Stimulated activated CD8-positive, alpha-beta memory T cell treated with anti-CD3 and anti-CD28 coated beads, Interleukin-15, amount 100 ng/mL, for 1 hour (primary cell): ENCODE measurements at regions not wholly inside any gene's neighbourhood (a gene's known extent, or its start where the extent isn't known, plus 50 kb on each side); places are given as distances from the start of the nearest gene placed in this dataset.

Experiments used
- DNase-seq: peaks from one replicate; pipeline ENCODE4 v3.0.0-alpha.2; 2020; ENCODE audit warnings: low read depth

DNA sequence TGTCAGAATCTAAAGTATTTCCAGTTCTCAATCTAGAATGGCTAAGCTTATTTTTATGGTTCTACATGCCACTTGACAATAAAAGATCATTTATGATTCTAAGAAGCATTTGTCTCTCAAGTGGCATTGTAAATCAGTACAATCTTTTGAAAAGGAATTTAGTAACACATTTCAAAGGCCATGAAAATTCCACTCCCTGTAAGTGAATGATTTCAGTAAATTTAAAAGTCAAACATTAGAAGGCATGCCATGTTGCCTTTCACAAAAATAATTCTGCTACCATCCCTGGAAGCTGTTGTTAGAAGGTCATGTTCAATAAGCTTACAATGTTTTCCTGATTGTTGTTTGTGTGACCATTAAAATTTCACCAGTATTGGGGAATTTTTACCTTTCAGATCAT, 142.9 kb downstream of the RPIA start:
- no peak for DNase-seq

DNA sequence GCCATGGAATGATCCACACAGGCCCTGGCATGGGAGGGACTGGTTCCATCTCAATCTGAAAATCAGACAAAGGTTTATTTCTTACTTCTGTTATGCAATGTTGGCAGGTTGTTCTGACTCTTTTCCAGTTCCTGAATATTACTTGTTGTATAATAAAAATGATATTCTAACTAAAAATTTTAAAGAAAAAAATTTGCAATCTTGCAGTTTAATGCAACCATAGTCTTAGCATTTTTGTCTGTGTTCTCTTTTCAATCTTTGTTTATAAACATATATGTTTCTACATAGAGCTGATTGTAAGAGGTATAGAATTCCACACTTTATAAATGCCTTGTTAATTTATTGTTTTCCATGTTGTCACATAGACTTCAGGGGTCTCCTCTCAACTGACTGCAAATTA, 143.4 kb downstream of the RPIA start:
- no peak for DNase-seq

DNA sequence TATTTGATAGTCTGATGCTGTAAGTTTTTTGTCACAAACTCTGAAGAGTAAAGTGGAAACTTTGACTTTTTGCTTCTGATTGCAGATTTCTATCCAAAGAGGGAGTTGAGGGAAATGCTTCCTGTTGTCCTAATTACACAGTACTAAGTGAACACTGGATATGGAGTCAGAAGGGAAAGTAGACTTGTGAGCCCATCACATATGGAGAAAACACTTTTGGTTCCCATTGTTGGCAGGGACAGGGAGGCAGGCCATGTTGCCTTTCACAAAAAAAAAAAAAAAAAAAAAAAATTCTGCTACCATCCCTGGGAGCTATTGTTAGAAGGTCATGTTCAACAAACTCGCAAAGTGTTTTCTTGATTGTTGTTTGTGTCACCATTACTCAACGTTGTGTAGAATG, 144.3 kb downstream of the RPIA start:
- DNase-seq = no peak

DNA sequence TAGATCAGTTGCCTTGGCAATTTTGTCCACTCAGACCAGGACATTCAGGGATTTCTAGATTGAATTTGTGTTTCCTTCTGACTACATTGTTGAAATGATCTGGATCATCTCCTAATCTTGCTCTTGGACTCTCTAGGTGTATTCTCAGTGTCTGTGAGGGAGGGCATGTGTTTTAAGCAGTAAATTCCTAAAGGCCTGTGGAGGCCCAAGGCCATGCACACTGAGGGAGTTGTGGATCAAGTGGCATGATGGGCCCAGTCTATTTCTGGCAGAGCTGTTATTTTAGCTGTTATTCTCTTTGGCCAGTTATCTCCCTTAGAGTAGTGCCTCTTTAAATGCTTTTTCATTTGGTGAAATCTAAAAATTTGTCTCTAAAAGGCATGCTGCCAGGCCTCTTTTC, 144.9 kb downstream of the RPIA start:
- DNase-seq = no peak

DNA sequence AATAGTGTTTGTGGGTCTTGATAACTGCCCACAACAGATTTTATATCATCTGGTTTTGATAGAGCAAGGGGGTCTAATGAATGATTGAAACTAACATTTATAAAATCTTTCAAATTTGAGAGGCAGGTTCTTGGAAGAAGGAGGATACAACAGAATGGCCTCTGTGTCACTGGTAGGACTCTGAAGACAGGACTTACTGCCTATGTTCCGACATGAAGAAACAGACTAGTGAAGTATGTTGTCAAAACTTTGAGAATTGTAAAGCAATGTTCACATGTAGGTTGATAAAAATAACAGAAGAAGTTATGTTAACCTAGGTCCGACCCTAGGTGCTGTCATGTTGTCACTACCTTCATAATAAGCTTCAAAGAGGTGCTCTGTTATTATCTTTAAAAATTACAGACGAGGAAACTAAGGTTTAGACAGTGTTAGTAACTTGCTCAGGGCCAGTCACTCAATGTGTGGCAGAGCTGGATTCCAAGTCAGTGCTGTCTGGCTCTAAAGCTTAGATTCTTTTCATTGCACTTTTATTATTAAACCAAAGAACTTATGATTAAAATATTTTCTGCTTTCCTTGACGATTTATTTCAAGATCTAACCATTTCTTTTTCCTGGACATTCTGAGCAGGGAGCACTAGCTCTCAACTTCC, 146.2 kb downstream of the RPIA start:
- DNase-seq = no peak

DNA sequence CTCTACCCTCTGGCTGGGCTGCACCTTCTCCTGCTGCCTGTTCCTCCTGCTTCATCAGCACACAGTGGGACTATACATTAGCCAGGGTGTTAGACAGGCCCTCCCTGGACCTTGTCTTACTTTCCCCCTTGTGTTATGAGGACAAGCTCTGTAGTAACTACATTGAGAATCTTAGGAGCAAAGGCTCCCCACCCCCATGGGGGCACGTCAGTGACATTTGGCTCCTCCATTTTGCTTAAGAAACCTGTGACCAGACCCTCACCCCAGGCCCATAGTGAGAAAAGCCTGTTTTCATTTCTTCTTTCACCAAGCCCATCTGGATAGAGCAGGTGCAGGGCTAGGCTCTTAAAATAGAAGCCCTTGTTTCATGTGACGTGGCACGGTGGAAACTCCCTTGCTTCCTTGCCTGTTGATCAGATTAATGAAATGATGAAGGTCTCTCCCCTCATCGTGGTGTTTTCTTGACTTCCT, 146.7 kb downstream of the RPIA start:
- DNase-seq = no peak

DNA sequence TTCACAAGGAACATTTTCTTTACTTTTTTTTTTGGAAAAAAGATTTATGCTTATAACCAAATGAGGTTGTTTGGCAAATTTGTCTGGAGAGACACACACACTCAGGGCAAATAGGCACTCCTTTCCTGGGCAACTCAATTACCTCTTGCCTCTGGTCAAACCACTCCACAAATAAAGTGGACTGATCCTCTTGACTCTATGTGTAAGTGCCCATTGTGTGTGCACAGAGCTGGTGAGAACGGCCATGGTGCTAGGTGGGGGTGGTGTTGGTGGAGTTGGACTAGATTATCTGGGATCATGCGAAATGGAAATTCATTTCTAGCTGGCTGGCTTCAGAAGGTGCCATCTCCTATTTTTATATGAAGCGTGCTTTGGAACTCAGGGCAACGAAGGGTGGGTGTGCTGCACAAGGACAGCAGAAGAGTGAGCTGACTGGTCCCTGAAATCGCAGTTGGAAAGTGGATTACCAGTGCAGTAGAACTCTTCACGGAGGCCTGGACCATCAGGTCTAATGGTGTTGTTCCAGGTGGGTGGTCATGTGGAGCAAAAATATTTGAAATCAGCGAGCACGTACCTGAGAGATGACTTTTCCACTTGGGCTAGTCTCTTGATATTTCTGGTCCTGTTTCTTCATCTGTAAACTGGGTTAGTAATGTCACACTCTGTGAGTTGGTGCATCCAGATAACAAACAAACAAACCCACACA, 149.9 kb downstream of the RPIA start:
- no peak for DNase-seq

DNA sequence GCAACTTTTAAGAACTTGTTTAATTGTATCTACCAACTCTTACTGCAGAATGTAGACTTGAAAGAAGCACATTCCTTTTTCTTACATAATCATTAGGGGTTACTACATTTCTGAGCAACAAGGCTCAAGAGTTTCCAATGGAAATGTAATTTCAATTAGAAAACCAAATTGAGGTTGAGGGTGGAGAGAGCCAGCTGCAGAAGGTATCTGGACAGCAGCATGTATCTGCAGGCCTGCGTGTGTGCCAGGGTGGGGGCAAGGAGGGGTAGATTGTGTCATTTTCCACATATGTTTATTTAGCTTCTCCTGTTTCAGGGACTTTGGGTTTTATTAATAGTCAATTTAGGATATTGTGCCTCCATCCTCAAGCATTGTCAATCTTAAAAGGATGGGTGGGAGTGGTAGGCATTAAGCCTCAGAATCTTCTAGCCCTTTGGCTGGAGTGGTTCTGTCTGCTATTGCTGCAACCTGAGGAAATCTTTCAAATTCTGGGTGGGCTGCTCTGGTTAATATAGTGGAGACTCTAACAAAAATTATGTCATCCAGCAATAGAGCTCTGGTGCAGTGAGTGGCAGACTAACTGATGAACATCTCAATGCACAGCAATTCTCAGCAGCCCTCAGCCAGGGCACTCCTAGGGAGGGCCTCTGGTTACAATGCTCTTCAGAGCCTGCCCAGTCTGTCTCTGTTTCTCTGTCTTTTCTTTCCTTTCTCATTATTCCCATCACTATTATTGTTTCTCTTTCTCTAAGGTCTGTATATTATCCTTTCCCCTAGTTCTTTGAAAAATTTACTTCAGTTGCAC, 151.4 kb downstream of the RPIA start:
- no peak for DNase-seq

DNA sequence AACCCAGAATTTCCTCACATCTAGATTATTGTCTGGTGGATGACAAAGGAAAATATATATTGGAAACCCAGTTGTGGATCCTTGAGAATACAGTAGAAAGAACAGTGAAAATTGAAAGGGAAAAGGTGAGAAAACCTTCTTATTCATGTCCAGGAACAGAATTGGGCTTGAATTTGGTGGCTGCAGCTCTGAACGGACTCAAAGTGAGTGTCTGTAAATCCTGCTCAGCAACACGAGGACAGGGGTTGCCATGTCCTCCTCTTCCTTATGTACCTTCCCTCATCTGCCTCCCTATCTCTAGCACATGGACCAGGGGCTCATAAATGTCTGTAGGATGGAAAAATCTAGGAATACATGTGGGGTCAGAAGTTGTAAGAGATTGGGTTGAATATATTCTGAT, 152.2 kb downstream of the RPIA start:
- no peak for DNase-seq

DNA sequence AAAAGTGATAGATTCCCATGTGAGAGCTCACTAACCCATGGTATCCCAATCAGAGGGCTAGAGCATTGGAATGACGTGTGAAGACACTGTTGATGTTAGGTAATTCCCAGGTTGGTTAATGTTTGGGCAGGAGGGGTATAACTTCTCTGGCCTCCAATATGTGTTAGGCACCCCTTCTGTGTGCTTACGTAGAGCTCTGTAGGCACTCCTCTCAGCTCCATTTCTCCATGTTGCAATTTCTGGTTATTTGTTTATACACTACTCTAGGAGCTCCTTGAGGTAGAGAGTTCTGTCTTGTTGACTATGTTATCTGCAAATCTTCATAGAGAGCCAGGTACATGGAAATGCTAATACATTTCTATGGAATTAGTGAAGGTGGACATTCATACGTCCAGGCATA, 153.5 kb downstream of the RPIA start:
- no peak for DNase-seq

DNA sequence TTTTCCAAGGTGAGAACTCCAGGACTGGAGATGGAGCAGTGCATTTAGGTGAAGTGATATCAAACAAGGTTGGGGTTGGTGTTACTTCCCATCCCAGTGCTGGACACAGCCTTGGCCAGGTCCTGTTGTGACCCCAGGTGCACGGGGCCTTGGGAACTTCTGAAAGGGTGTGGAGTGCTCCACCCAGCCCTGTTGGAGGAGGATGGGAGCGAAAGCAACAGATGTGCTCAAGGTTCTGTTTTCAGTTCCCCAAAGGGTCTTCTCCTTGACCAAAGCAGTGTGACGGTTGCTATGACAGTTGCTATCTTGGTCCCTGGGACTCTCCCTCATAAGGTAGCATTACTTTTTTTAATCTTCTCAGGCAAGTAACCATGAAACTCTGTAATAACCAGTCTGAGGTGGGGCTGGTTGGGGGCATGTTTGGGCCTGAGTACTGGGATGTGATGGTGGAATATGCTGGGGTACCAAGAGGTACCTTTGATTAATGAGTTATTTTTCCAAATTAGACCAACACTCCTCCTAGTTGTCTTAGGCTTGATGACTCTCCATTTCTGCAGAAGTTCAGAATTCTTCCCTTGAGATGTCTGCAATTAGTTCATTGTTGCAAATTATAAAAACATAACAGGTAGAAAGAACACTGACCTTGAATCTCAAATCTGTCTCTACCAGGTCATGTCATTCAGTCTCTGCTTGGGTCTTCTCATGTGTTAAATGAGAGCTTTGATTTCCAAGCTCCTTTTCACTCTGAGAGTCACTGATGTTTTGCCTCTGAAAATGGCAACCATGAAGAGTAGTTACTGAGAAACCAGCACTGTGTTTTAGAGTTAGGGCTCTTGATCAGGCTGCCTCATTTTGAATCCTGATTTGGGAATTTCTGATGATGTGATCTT, 154.5 kb downstream of the RPIA start:
- DNase-seq = no peak

DNA sequence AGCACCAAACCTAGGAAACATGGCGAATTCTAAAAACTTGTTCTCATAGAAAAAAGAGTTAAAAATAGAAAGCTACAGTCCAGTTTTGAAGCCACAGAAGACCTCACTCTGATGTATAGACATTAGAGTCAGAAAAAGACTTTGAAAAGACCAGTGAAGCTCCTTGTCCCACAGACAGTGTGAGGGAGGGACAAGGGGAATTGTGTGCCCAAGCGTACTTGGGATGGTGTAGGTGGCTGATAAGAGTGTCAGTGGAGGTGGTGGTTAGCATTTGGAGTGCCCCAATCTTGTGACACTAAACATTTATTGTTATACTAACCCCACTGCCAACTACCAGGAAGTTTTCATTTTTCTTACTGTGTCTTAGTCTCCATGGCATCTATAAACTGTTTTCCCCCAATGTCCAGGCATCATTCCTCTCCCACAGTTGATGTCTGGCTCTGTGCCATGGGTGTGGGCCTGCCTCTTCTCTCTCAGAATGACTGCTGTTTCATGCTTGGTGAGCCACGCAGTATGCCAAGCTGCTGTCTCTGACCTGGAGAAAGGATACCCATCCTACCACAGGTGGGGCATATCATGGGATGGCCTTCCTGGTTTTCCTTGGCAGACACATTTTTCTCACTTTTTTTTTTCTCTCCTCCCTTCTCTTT, 161.4 kb downstream of the RPIA start:
- DNase-seq = no peak

DNA sequence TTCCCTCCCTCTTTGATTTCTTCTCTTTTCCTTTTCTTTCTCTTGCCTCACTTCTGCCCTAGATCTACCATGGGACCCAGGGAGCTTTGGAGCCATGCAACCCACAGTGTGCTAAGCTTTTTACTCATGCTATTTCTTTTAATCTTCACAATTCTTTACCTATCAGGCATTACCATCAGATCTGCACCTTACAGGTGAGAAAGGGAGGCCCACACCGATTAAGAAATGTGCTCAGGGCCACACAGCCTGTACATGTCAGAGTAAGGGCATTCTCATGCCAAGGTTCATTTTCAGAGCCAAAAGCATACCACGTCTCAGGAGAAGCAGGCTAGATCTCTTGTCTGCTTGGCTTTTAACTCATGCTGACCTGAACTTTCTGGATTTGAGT, 161.9 kb downstream of the RPIA start:
- DNase-seq = no peak

DNA sequence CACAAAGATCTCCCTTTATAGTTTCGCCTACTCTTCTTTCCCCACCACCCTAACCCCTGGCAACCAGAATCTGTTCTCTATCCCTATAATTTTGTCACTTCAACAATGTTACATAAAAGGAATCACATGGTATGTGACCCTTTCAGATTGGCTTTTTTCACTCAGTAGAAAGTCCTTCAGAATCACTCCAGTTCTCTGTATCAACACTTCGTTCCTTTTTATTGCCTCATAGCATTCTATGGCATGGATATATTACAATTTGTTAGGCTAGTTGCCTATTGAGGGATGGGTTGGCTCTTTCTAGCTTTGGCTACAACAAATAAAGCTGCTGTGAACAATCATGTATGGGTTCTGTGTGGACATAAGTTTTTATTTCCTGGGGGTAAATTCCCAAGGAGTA, 163.1 kb downstream of the RPIA start:
- no peak for DNase-seq

DNA sequence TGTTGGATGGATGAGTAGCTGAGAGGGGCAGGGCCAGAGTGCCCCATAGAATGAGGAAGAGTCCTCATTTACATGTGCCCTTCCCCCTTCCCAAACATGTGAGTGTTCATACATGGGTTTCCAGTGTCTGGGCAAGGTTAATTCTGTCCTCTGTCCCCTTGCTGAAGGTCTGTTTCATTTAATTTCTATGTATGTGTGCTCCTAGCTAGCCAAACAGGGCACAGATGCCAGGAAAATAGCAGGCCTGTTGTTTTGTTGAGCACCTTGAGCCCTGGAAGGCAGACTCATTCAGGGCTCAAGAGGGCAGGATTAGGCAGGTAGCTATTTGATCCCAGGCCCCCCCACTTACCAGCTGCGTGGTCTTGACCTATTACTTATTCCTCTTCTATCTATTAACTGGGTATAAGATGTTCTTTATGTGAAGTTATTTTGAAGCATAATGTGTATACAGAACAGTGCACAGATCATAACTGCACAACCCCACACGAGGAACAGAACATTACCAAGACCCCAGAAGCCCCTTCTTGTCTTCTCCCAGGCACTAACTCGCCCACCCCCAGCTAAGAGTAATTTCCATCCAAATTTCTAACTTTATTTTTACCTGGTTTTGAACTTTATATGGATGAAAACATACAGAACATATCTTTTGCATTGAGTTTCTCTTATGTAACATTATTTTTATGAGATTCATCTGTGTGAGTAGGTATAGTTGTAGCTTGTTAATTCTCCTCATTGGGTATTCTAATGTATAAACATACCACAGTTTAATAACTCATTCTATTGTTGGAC, 164.3 kb downstream of the RPIA start:
- no peak for DNase-seq

DNA sequence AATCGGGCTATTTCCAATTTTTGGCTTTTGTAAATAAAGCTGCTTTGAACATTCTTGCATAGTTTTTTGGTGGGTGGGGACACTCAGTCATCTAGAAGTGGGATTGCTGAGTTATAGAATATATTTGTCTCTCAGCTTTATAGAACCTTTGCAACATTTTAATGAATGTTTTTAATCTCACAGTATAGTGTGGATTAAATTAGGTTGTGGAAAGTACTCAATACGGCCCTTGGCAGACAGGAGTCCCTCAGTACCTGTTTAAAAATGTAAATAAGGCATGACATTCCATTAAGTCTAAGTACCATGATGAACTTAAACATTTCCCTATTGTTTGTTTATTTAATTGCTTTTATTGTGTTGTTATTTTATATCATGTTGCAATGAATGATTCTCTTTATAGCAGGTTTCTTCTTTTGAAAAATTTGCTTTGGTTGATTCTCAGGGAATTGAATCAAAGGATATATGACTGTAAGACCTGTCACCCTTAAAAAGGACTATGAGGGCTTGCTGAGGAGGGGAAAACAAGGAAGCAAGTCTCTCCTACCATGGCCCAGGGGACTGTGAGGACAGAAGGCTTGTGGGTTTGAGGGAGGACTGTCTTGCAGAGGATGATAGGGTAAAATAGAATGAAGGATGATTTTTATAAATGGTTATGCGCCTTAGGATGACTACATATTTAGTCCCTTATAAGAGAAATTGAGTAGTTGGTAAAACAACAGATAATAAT, 165.1 kb downstream of the RPIA start:
- DNase-seq = no peak

DNA sequence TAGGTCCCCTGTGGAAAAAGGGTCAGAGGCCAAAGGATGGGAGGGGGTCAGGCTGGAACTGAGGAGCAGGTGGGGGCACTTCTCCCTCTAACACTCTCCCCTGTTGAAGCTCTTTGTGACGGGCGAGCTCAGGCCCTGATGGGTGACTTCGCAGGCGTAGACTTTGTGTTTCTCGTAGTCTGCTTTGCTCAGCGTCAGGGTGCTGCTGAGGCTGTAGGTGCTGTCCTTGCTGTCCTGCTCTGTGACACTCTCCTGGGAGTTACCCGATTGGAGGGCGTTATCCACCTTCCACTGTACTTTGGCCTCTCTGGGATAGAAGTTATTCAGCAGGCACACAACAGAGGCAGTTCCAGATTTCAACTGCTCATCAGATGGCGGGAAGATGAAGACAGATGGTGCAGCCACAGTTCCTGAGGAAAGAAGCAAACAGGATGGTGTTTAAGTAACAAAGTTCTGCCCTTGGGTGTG, 165.8 kb downstream of the RPIA start:
- DNase-seq = no peak

DNA sequence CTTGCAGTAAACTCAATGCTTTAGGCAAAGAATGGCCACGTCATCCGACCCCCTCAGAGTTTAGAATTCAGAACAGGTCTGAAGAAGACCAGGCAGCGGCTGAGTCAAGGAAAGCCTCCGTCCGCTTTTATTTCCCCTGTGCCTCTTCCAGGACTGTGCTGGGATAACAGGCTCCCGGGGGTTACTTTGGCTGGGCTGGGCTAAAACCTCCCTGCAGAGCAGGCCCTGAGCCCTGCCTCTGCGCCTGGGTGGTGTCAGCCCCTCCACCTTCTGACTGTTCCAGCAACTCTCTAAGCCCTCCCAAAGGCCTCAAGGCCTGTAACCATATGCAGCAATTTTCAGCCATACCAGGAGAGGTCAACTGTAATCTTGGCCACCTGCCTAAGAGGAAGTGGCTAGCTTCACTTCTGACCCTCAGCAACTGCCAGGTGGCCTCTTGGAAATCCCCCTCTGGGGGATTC, 166.5 kb downstream of the RPIA start:
- no peak for DNase-seq

DNA sequence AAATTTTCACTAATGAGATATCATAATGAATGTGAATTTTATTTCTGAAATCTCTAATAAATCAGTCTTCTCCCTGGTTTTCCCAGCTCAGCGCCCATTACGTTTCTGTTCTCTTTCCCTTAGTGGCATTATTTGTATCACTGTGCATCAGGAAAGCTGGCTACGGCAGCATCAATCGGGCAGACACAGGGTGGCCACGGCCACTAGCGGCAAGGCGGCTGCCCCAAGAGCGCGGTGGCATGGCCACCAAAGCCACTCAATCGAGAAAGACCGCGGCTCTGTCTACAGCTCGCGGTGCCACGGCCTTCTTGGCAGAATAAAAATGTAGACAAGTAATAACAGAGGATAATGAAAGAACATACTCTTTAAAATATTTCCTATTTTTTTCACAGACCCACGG, 168.0 kb downstream of the RPIA start:
- DNase-seq = no peak
